A549 (cell line): ENCODE measurements at regions not wholly inside any gene's neighbourhood (a gene's known extent, or its start where the extent isn't known, plus 50 kb on each side); places are given as distances from the start of the nearest gene placed in this dataset.

Source experiments
- ATAC-seq, 2 experiments: fragments of 200-7000 bp in 1 of 2; fragments of >200 bp in 1 of 2; cut with Nextera tagmentation in 1 of 2; cut with Tn5 transposase in 1 of 2; 3 replicates each; pipeline versions ENCODE4 v1.8.0 to v1.9.1; 2018 to 2020; ENCODE audit warnings: mild to moderate bottlenecking in 1 of 2, moderate library complexity in 1 of 2
- CTCF ChIA-PET: fragments of 300-600 bp; sonication (Branson Sonifier 250); formaldehyde crosslinking; extraction: SDS; loops from one replicate; lab custom pipeline; 2021; ENCODE audit warnings: antibody characterized with exemption, inconsistent platforms; lab: Yijun Ruan, JAX
- POLR2A ChIA-PET: fragments of 350-600 bp; formaldehyde crosslinking; extraction: SDS; loops from one replicate; lab custom pipeline; 2021; ENCODE audit warnings: antibody characterized with exemption, inconsistent platforms; lab: Yijun Ruan, JAX
- DNase-seq, 2 experiments: peaks; one replicate each; pipeline versions ENCODE4 v3.0.0 to v3.0.0-alpha.2; 2011 to 2016; ENCODE audit warnings: low read depth in 1 of 2, low spot score in 1 of 2
- FAIRE-seq: peaks from 2 replicates; lab custom pipeline; 2011; peaks lifted over from hg19 to GRCh38; lab: Jason Lieb, UNC
- H3K27ac ChIP-seq, 2 experiments: fragments of >200 bp; sonication (Bioruptor Twin); formaldehyde crosslinking; 3 replicates each; pipeline ENCODE4 v1.5.1; 2016 to 2017
- H3K4me1 ChIP-seq: fragments of >200 bp; sonication (Bioruptor Twin); formaldehyde crosslinking; 3 replicates; pipeline ENCODE4 v1.6.1; 2016
- H3K4me2 ChIP-seq: fragments of >200 bp; sonication (Bioruptor Twin); formaldehyde crosslinking; 3 replicates; pipeline ENCODE4 v1.6.1; 2016
- H3K4me3 ChIP-seq: fragments of >200 bp; sonication (Bioruptor Twin); formaldehyde crosslinking; 3 replicates; pipeline ENCODE4 v1.5.1; 2016
- H3K9me3 ChIP-seq: fragments of >200 bp; sonication (Bioruptor Twin); formaldehyde crosslinking; 3 replicates; pipeline ENCODE4 v1.6.1; 2016
- BHLHE40 ChIP-seq: IDR thresholded peaks from 2 replicates; pipeline ENCODE4 v1.6.1; 2012; ENCODE audit warnings: low read depth, low read length, inconsistent platforms
- CBX2 ChIP-seq: fragments of 200-600 bp; sonication (generic); IDR thresholded peaks from 2 replicates; pipeline ENCODE4 v1.6.1; 2016; ENCODE audit warnings: low read depth, mild to moderate bottlenecking, borderline replicate concordance
- CBX8 ChIP-seq: fragments of 200-600 bp; sonication (generic); IDR thresholded peaks from 2 replicates; pipeline ENCODE4 v1.6.1; 2016
- CHD4 ChIP-seq: fragments of 200-600 bp; sonication (generic); IDR thresholded peaks from 2 replicates; pipeline ENCODE4 v1.6.1; 2016; ENCODE audit warnings: antibody characterized with exemption, mild to moderate bottlenecking, borderline replicate concordance
- EHF ChIP-seq: fragments of 250-450 bp; sonication (Bioruptor Pico); IDR thresholded peaks from 2 replicates; pipeline ENCODE4 v1.5.0; 2020; ENCODE audit warnings: mild to moderate bottlenecking
- EHMT2 ChIP-seq: fragments of 200-600 bp; sonication (generic); IDR thresholded peaks from 2 replicates; pipeline ENCODE4 v1.6.1; 2016; ENCODE audit warnings: antibody characterized with exemption, low read depth, mild to moderate bottlenecking, moderate library complexity
- EP300 ChIP-seq, 2 experiments: fragments of >200 bp; sonication (Bioruptor Twin); formaldehyde crosslinking; IDR thresholded peaks; 2 replicates in 1 of 2; 3 replicates in 1 of 2; pipeline ENCODE4 v1.6.1; 2016 to 2017
- ESRRA ChIP-seq: fragments of 150-350 bp; IDR thresholded peaks from 2 replicates; pipeline ENCODE4 v1.6.1; 2014; ENCODE audit warnings: mild to moderate bottlenecking, low read length, borderline replicate concordance
- FOSB ChIP-seq: fragments of 250-450 bp; sonication (Bioruptor Pico); IDR thresholded peaks from 2 replicates; pipeline ENCODE4 v1.5.0; 2020; ENCODE audit warnings: mild to moderate bottlenecking, moderate library complexity
- FOXS1 ChIP-seq: fragments of 250-450 bp; sonication (Bioruptor Pico); IDR thresholded peaks from 2 replicates; pipeline ENCODE4 v1.5.0; 2020; ENCODE audit warnings: mild to moderate bottlenecking, moderate library complexity
- GATA3 ChIP-seq: IDR thresholded peaks from 2 replicates; pipeline ENCODE4 v1.6.1; 2012; ENCODE audit warnings: borderline replicate concordance
- HEYL ChIP-seq: fragments of 250-450 bp; sonication (Bioruptor Pico); IDR thresholded peaks from 2 replicates; pipeline ENCODE4 v1.8.0; 2021; ENCODE audit warnings: mild to moderate bottlenecking, moderate library complexity
- HOXA7 ChIP-seq: fragments of 250-450 bp; sonication (Bioruptor Pico); IDR thresholded peaks from 2 replicates; pipeline ENCODE4 v1.5.0; 2020; ENCODE audit warnings: mild to moderate bottlenecking, moderate library complexity
- HOXB13 ChIP-seq: fragments of 250-450 bp; sonication (Bioruptor Pico); IDR thresholded peaks from 2 replicates; pipeline ENCODE4 v1.5.0; 2020; ENCODE audit warnings: low read depth, mild to moderate bottlenecking, moderate library complexity
- JUNB ChIP-seq: fragments of >200 bp; sonication (Bioruptor Twin); formaldehyde crosslinking; IDR thresholded peaks from 2 replicates; pipeline ENCODE4 v1.6.1; 2016
- KDM5A ChIP-seq: fragments of 200-600 bp; sonication (generic); IDR thresholded peaks from 2 replicates; pipeline ENCODE4 v1.6.1; 2016; ENCODE audit warnings: antibody characterized with exemption, mild to moderate bottlenecking
- MYC ChIP-seq: IDR thresholded peaks from 2 replicates; pipeline ENCODE4 v1.6.1; 2012; ENCODE audit warnings: mild to moderate bottlenecking, inconsistent platforms, low read length, improper control_type of control experiment, borderline replicate concordance
- RAD21 ChIP-seq, 2 experiments: fragments of >200 bp in 1 of 2; sonication (Bioruptor Twin) in 1 of 2; formaldehyde crosslinking in 1 of 2; IDR thresholded peaks in 1 of 2; conservative IDR thresholded peaks in 1 of 2; 2 replicates in 1 of 2; 3 replicates in 1 of 2; pipeline ENCODE4 v1.6.1; 2012 to 2018; ENCODE audit warnings: inconsistent platforms in 1 of 2
- RFX5 ChIP-seq: fragments of 450-650 bp; IDR thresholded peaks from 2 replicates; pipeline ENCODE4 v1.7.1; 2014; ENCODE audit warnings: antibody characterized with exemption, mild to moderate bottlenecking, moderate library complexity
- SMC3 ChIP-seq: fragments of >200 bp; sonication (Bioruptor Twin); formaldehyde crosslinking; IDR thresholded peaks from 3 replicates; pipeline ENCODE4 v1.6.1; 2018; ENCODE audit warnings: inconsistent platforms
- TP53 ChIP-seq: fragments of 250-450 bp; sonication (Bioruptor Pico); IDR thresholded peaks from 2 replicates; pipeline ENCODE4 v1.5.0; 2021; ENCODE audit warnings: mild to moderate bottlenecking, moderate library complexity
- ZFP36 ChIP-seq: fragments of 450-650 bp; IDR thresholded peaks from 2 replicates; pipeline ENCODE4 v1.6.1; 2014; ENCODE audit warnings: borderline replicate concordance; ENCODE audit not compliant: partially characterized antibody
- ZSCAN20 ChIP-seq: fragments of 250-450 bp; sonication (Bioruptor Pico); IDR thresholded peaks from 2 replicates; pipeline ENCODE4 v1.8.0; 2022; ENCODE audit warnings: mild to moderate bottlenecking, moderate library complexity
- WGBS: methylation state at CpG from one replicate; pipeline ENCODE4 v1.1.6; 2017; ENCODE audit errors: missing lambda C conversion rate; 5-methylcytosine and 5-hydroxymethylcytosine counted together
- TF ChIP-seq, protein P1 (sequence below): fragments of >200 bp; sonication (Bioruptor Twin); formaldehyde crosslinking; IDR thresholded peaks from 2 replicates; pipeline ENCODE4 v1.6.1; 2016
- TF ChIP-seq, protein P2 (sequence below): IDR thresholded peaks from 2 replicates; pipeline ENCODE4 v1.6.1; 2012
- TF ChIP-seq, protein P3 (sequence below): fragments of 150-350 bp; IDR thresholded peaks from 2 replicates; pipeline ENCODE4 v1.6.1; 2014; ENCODE audit warnings: low read depth, mild to moderate bottlenecking, low read length
- TF ChIP-seq, protein P4 (sequence below): fragments of 250-450 bp; sonication (Bioruptor Pico); IDR thresholded peaks from 2 replicates; pipeline ENCODE4 v1.5.0; 2021; ENCODE audit warnings: mild to moderate bottlenecking, moderate library complexity, borderline replicate concordance
- TF ChIP-seq, protein P5 (sequence below): fragments of 450-650 bp; IDR thresholded peaks from 2 replicates; pipeline ENCODE4 v1.6.1; 2014; ENCODE audit warnings: antibody characterized with exemption
- TF ChIP-seq, protein P6 (sequence below): fragments of 250-450 bp; sonication (Bioruptor Pico); IDR thresholded peaks from 2 replicates; pipeline ENCODE4 v1.5.0; 2020; ENCODE audit warnings: low read depth, mild to moderate bottlenecking, moderate library complexity
- TF ChIP-seq, protein P7 (sequence below): fragments of >200 bp; sonication (Bioruptor Twin); formaldehyde crosslinking; IDR thresholded peaks from 3 replicates; pipeline ENCODE4 v1.6.1; 2016

DNA sequence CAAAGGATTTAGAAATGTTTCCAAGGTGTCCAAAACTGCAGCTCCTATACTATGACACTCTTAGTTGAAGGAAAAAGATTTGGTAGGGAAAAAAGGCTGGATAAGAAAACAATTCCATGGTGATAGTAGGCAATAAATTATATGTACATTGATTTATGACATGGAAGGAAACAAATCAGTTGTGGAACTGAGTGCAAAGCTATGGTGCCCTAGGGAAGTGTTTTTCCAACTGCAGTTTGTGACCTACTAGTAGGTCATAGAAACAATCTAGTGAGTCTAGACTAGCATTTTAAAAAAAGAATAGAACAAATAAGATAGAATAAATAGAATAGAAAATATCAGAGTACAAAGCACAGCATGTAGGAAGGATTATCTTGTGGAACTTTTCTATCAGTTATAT lies 58.4 kb upstream of the TSPAN5 start:
- POLR2A ChIA-PET: no interaction called here
- H3K27ac ChIP-seq: no peak overlapping the region

DNA sequence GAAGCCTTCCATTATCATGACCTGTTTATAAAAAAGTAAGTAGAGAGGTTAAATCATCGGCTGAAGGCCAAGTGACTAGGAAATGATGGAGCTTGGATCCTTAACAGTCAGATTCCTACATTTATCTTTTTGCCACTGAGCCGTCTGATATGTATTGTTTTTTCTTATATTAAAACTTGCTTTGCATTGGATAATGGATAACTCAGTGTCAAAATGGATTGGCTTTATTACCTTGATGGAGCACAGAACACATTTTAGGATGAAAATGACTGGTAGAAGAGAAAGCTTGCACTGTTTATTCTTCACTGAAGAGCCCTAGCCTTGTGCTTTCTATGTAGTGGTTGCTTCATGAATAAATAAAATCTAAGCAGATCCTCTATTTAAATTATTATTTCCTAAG lies 54.2 kb upstream of the TSPAN5 start:
- Histone ChIP-seq H3K4me1 (no peaks in the 10 kb centered on the region), H3K9me3 (no peaks in the 10 kb centered on the region), H3K27ac (no peak overlapping the region), H3K4me3 (no peak overlapping the region), H3K4me2 (no peak overlapping the region)
- ATAC-seq (no peak), FAIRE-seq (no peak), DNase-seq (no peak)
- ChIA-PET CTCF (interaction anchor here (0.6 to 0.7 kb wide), 2 partner anchors 38 to 264 kb away, joined by 3 to 4 read pairs; no protein-coding TSS in a partner anchor), POLR2A (no interaction called here)
- TF ChIP-seq EP300 (IDR thresholded peaks at IDR 0.05) (no peak), HEYL (CRISPR knock-in tag) (no peak), ZFP36 (no peak), GATA3 (no peak), EHMT2 (no peak), ZSCAN20 (CRISPR knock-in tag) (no peak), ESRRA (no peak), CBX8 (no peak), CHD4 (no peak), JUNB (no peak), EHF (CRISPR knock-in tag) (no peak), CBX2 (no peak), SMC3 (no peak), HOXB13 (CRISPR knock-in tag) (no peak)
- TF ChIP-seq, protein P1, sequence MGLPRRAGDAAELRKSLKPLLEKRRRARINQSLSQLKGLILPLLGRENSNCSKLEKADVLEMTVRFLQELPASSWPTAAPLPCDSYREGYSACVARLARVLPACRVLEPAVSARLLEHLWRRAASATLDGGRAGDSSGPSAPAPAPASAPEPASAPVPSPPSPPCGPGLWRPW: no peak
- TF ChIP-seq, protein P2, sequence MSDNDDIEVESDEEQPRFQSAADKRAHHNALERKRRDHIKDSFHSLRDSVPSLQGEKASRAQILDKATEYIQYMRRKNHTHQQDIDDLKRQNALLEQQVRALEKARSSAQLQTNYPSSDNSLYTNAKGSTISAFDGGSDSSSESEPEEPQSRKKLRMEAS: no peak
- TF ChIP-seq, protein P3, sequence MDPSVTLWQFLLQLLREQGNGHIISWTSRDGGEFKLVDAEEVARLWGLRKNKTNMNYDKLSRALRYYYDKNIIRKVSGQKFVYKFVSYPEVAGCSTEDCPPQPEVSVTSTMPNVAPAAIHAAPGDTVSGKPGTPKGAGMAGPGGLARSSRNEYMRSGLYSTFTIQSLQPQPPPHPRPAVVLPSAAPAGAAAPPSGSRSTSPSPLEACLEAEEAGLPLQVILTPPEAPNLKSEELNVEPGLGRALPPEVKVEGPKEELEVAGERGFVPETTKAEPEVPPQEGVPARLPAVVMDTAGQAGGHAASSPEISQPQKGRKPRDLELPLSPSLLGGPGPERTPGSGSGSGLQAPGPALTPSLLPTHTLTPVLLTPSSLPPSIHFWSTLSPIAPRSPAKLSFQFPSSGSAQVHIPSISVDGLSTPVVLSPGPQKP: no peak
- 86% methylated on average over 2 of the region's 2 CpGs for WGBS

More for the DNA sequence above, 58.4 kb upstream of the TSPAN5 start:
- CTCF ChIA-PET: no interaction called here
- Histone ChIP-seq H3K9me3 (no peaks in the 10 kb centered on the region), H3K4me3 (no peak overlapping the region), H3K4me2 (no peak overlapping the region), H3K4me1 (no peaks in the 10 kb centered on the region; the same call in 2 of the 3 replicates)
- DNase-seq: no peak
- no peak for ATAC-seq
- no peak for FAIRE-seq
- TF ChIP-seq, protein P4, sequence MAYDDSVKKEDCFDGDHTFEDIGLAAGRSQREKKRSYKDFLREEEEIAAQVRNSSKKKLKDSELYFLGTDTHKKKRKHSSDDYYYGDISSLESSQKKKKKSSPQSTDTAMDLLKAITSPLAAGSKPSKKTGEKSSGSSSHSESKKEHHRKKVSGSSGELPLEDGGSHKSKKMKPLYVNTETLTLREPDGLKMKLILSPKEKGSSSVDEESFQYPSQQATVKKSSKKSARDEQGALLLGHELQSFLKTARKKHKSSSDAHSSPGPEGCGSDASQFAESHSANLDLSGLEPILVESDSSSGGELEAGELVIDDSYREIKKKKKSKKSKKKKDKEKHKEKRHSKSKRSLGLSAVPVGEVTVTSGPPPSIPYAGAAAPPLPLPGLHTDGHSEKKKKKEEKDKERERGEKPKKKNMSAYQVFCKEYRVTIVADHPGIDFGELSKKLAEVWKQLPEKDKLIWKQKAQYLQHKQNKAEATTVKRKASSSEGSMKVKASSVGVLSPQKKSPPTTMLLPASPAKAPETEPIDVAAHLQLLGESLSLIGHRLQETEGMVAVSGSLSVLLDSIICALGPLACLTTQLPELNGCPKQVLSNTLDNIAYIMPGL (CRISPR knock-in tag): no peak
- TF ChIP-seq RAD21 (conservative IDR thresholded peaks at IDR 0.05 in 1 of 2, IDR thresholded peaks at IDR 0.05 in 1 of 2): no peak
- TF ChIP-seq, protein P3: no peak
- TF ChIP-seq ZFP36: no peak
- TF ChIP-seq, protein P5, sequence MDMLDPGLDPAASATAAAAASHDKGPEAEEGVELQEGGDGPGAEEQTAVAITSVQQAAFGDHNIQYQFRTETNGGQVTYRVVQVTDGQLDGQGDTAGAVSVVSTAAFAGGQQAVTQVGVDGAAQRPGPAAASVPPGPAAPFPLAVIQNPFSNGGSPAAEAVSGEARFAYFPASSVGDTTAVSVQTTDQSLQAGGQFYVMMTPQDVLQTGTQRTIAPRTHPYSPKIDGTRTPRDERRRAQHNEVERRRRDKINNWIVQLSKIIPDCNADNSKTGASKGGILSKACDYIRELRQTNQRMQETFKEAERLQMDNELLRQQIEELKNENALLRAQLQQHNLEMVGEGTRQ: no peak
- TF ChIP-seq HOXB13 (CRISPR knock-in tag): no peak
- no peak for TF ChIP-seq ESRRA
- no peak for TF ChIP-seq FOSB
- no peak for TF ChIP-seq TP53 (CRISPR knock-in tag)
- TF ChIP-seq BHLHE40: no peak
- no peak for TF ChIP-seq KDM5A
- TF ChIP-seq, protein P1: no peak
- TF ChIP-seq CBX8: no peak
- no peak for TF ChIP-seq HOXA7 (CRISPR knock-in tag)
- TF ChIP-seq RFX5: no peak
- TF ChIP-seq MYC: no peak
- no peak for TF ChIP-seq EHMT2
- no peak for TF ChIP-seq FOXS1 (CRISPR knock-in tag)
- TF ChIP-seq, protein P6, sequence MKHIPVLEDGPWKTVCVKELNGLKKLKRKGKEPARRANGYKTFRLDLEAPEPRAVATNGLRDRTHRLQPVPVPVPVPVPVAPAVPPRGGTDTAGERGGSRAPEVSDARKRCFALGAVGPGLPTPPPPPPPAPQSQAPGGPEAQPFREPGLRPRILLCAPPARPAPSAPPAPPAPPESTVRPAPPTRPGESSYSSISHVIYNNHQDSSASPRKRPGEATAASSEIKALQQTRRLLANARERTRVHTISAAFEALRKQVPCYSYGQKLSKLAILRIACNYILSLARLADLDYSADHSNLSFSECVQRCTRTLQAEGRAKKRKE (CRISPR knock-in tag): no peak
- TF ChIP-seq, protein P7, sequence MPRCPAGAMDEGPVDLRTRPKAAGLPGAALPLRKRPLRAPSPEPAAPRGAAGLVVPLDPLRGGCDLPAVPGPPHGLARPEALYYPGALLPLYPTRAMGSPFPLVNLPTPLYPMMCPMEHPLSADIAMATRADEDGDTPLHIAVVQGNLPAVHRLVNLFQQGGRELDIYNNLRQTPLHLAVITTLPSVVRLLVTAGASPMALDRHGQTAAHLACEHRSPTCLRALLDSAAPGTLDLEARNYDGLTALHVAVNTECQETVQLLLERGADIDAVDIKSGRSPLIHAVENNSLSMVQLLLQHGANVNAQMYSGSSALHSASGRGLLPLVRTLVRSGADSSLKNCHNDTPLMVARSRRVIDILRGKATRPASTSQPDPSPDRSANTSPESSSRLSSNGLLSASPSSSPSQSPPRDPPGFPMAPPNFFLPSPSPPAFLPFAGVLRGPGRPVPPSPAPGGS: no peak
